ENCODE measurements at regions not wholly inside any gene's neighbourhood (a gene's known extent, or its start where the extent isn't known, plus 50 kb on each side); places are given as distances from the start of the nearest gene placed in this dataset.

GRCh38 chr3:95442766-95443165, 1371.6 kb upstream of the EPHA6 start:
- ATAC-seq (no peak), DNase-seq (no peak)
- intact Hi-C loops (cut with micrococcal nuclease), result no loop called here
- Histone ChIP-seq H3K36me3 (ENCODE audit: low read depth, low read length) (no peaks in the 10 kb centered on the region), H3K9ac (ENCODE audit: low read length) (no peak overlapping the region), H3K4me1 (ENCODE audit: insufficient read depth, low read length) (no peaks in the 10 kb centered on the region), H4K20me1 (ENCODE audit: low read length) (no peaks in the 10 kb centered on the region), H2AFZ (ENCODE audit: low read length) (no peak overlapping the region), H3K4me3 (ENCODE audit: low read length) (no peak overlapping the region), H3K27me3 (ENCODE audit: low read length) (no peaks in the 10 kb centered on the region), H3F3A (ENCODE audit: low read length, unreplicated experiment) (no peaks in the 10 kb centered on the region), H3K9me2 (replicated peaks; ENCODE audit: low read length) (no peaks in the 10 kb centered on the region), H3K79me2 (ENCODE audit: low read length) (no peaks in the 10 kb centered on the region), H3K4me2 (ENCODE audit: low read length) (no peak overlapping the region), H3K27ac (ENCODE audit: low read length) (no peak overlapping the region), H3K9me3 (ENCODE audit: low read length) (no peaks in the 10 kb centered on the region)
- no TSS peak for BruUV-seq (replicated peaks)
- ChIA-PET POLR2A (ENCODE audit: unreplicated experiment) (no interaction called here), CTCF (no interaction called here)
- TF ChIP-seq EZH2phosphoT487 (IDR thresholded peaks at IDR 0.05; ENCODE audit: borderline replicate concordance, low read length) (no peak), EZH2 (IDR thresholded peaks at IDR 0.05; ENCODE audit: low read length, unreplicated experiment) (no peak)
- TF ChIP-seq, protein P1, sequence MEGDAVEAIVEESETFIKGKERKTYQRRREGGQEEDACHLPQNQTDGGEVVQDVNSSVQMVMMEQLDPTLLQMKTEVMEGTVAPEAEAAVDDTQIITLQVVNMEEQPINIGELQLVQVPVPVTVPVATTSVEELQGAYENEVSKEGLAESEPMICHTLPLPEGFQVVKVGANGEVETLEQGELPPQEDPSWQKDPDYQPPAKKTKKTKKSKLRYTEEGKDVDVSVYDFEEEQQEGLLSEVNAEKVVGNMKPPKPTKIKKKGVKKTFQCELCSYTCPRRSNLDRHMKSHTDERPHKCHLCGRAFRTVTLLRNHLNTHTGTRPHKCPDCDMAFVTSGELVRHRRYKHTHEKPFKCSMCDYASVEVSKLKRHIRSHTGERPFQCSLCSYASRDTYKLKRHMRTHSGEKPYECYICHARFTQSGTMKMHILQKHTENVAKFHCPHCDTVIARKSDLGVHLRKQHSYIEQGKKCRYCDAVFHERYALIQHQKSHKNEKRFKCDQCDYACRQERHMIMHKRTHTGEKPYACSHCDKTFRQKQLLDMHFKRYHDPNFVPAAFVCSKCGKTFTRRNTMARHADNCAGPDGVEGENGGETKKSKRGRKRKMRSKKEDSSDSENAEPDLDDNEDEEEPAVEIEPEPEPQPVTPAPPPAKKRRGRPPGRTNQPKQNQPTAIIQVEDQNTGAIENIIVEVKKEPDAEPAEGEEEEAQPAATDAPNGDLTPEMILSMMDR (conservative IDR thresholded peaks at IDR 0.05; ENCODE audit: low read depth, low read length), result no peak

DNA sequence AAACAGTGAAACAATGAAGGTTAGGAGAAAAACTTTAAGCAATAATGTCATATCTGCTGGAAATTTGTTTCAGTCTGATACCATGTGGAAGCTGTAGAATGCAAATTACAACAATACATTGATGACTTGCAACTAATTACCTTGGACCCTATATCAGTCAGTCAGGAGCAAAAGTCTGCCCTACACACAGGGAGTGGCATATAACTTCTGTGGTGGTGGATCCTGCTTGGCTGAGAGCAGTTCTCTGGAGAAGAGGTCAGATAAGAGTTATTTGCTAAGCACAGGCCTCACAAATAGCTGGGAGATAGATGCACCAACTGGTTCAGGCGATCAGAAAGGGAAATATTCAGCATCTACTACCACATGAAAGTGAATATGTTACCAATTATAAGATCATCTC, 1364.6 kb upstream of the EPHA6 start:
- no peak overlapping the region for H2AFZ ChIP-seq (ENCODE audit: low read length)
- H3K4me2 ChIP-seq (ENCODE audit: low read length), result no peak overlapping the region
- H3K4me3 ChIP-seq (ENCODE audit: low read length), result no peak overlapping the region
- DNase-seq, result no peak
- no TSS peak for BruUV-seq (replicated peaks)
- ChIA-PET CTCF (no interaction called here), POLR2A (ENCODE audit: unreplicated experiment) (no interaction called here)
- H3K4me1 ChIP-seq (ENCODE audit: insufficient read depth, low read length), result no peaks in the 10 kb centered on the region
- TF ChIP-seq EZH2phosphoT487 (IDR thresholded peaks at IDR 0.05; ENCODE audit: borderline replicate concordance, low read length), result no peak
- no peak overlapping the region for H3K27ac ChIP-seq (ENCODE audit: low read length)
- no peaks in the 10 kb centered on the region for H3K36me3 ChIP-seq (ENCODE audit: low read depth, low read length)
- H3K79me2 ChIP-seq (ENCODE audit: low read length), result no peaks in the 10 kb centered on the region
- no peaks in the 10 kb centered on the region for H3K9me3 ChIP-seq (ENCODE audit: low read length)
- H3F3A ChIP-seq (ENCODE audit: low read length, unreplicated experiment), result no peaks in the 10 kb centered on the region
- intact Hi-C loops (cut with micrococcal nuclease), result no loop called here
- H3K9ac ChIP-seq (ENCODE audit: low read length), result no peak overlapping the region
- ATAC-seq, result no peak
- no peaks in the 10 kb centered on the region for H3K27me3 ChIP-seq (ENCODE audit: low read length)
- H4K20me1 ChIP-seq (ENCODE audit: low read length), result no peaks in the 10 kb centered on the region
- no peaks in the 10 kb centered on the region for H3K9me2 ChIP-seq (replicated peaks; ENCODE audit: low read length)

DNA sequence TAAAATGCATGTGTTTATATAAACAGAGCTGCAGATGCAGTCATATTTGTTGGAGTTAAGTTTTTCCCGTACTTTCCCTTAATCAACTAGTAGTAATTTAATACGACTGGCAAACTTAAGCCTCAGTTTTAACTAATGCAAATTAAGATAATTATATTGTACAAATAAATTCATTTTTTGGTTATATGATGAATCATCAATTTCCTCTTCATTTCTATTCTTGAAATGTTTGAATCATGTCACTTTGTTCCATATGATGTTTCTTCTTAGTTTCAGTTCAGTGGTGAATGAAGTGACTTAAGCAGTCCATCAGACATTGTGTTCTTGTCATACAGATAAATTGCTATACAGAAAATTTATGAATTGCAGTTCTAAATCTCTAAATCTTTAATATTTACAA, 1361.2 kb upstream of the EPHA6 start:
- Histone ChIP-seq H3K4me1 (ENCODE audit: insufficient read depth, low read length) (no peaks in the 10 kb centered on the region), H3K4me3 (ENCODE audit: low read length) (no peak overlapping the region), H4K20me1 (ENCODE audit: low read length) (no peaks in the 10 kb centered on the region), H3K9me2 (replicated peaks; ENCODE audit: low read length) (no peaks in the 10 kb centered on the region), H3K9me3 (ENCODE audit: low read length) (no peaks in the 10 kb centered on the region), H3F3A (ENCODE audit: low read length, unreplicated experiment) (no peaks in the 10 kb centered on the region), H3K79me2 (ENCODE audit: low read length) (no peaks in the 10 kb centered on the region), H3K4me2 (ENCODE audit: low read length) (no peak overlapping the region), H2AFZ (ENCODE audit: low read length) (no peak overlapping the region), H3K36me3 (ENCODE audit: low read depth, low read length) (no peaks in the 10 kb centered on the region), H3K9ac (ENCODE audit: low read length) (no peak overlapping the region), H3K27ac (ENCODE audit: low read length) (no peak overlapping the region), H3K27me3 (ENCODE audit: low read length) (no peaks in the 10 kb centered on the region)
- ATAC-seq (no peak), DNase-seq (no peak)
- ChIA-PET CTCF (no interaction called here), POLR2A (ENCODE audit: unreplicated experiment) (no interaction called here)
- no TSS peak for BruUV-seq (replicated peaks)
- intact Hi-C loops (cut with micrococcal nuclease), result no loop called here
- TF ChIP-seq EZH2 (IDR thresholded peaks at IDR 0.05; ENCODE audit: low read length, unreplicated experiment), result no peak
- TF ChIP-seq, protein P1 (conservative IDR thresholded peaks at IDR 0.05; ENCODE audit: low read depth, low read length), result no peak
- TF ChIP-seq EZH2phosphoT487 (IDR thresholded peaks at IDR 0.05; ENCODE audit: borderline replicate concordance, low read length), result no peak

Data from PC-3 (cell line).